ENCODE measurements at regions not wholly inside any gene's neighbourhood (a gene's known extent, or its start where the extent isn't known, plus 50 kb on each side); places are given as distances from the start of the nearest gene placed in this dataset.

DNA sequence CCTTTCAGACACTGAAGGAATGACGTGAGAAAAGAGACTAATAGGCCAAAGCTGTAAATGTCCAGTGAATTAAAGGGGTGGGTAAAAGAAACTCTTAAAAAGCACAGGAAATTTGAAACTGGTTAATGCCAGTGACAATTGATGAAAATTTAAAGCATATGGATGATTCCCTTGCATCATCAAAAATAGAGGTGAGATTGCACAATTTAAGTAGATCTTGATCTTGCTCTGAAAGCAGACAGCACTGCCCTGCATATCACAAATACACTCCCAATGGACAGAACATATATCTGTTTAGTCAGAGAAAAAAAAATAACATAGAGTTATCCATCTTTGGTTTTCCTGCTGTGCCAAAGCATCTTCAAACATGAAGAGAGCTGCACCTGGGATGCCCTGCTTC is 86.7 kb upstream of the UBE2E3 start:
- TF ChIP-seq POLR2A (IDR thresholded peaks at IDR 0.05): no peak
- TF ChIP-seq, protein P1, sequence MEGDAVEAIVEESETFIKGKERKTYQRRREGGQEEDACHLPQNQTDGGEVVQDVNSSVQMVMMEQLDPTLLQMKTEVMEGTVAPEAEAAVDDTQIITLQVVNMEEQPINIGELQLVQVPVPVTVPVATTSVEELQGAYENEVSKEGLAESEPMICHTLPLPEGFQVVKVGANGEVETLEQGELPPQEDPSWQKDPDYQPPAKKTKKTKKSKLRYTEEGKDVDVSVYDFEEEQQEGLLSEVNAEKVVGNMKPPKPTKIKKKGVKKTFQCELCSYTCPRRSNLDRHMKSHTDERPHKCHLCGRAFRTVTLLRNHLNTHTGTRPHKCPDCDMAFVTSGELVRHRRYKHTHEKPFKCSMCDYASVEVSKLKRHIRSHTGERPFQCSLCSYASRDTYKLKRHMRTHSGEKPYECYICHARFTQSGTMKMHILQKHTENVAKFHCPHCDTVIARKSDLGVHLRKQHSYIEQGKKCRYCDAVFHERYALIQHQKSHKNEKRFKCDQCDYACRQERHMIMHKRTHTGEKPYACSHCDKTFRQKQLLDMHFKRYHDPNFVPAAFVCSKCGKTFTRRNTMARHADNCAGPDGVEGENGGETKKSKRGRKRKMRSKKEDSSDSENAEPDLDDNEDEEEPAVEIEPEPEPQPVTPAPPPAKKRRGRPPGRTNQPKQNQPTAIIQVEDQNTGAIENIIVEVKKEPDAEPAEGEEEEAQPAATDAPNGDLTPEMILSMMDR (IDR thresholded peaks at IDR 0.05): no peak
